IPS-NIHi11 (cell line): ENCODE measurements at regions not wholly inside any gene's neighbourhood (a gene's known extent, or its start where the extent isn't known, plus 50 kb on each side); places are given as distances from the start of the nearest gene placed in this dataset.
A peak's percentile ranks its signal among the peaks of the same experiment; 100 is the strongest.

Experiments
- DNase-seq: peaks from one replicate; pipeline ENCODE4 v3.0.0; 2012; ENCODE audit warnings: mixed read lengths, low spot score

DNA sequence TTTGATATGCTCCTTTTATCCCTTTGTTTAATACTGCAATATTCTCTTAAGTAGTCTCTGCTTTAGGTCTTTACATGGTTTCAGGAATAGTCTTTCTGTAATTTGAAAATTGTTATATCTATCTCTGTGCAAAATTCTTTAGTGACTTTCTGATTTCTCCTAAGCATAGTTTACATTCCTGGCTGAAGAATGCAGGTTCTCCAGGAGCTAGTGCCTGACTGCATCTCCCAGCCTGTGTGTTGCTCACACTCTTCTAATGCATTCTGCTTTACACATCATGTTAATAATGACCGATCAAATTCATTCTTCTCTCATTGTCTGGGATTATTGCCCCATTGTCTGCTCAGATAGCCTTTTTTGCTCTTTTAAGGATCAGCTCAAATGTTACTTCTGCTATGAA lies 1349.2 kb downstream of the DSC3 start:
- no peak for DNase-seq

GRCh38 chr18:29681578-29681977 lies 1361.0 kb downstream of the DSC3 start:
- no peak for DNase-seq

GRCh38 chr18:29664278-29665036 lies 1378.1 kb downstream of the DSC3 start:
- no peak for DNase-seq

DNA sequence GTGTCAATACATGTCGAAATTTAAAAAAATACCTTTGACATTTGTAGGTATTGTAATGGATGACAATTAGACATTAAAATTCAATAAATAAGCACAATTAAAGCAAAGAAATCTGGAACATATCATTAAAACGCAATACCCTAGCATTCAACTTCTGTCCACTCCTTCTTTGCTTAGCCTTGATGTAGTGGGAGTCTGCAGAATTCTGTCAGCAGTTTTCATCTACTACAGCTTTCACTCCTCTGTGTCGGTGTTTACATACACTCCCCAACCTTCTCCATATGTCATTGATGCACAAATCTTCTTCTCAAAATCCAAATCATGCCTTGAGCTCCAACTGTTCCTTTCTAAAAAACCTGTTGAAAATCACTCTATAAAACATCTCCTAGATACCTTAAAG lies 1380.6 kb downstream of the DSC3 start:
- no peak for DNase-seq

- no peak for DNase-seq
Observed at GRCh38 chr18:29660777-29661176, 1381.8 kb downstream of the DSC3 start.

DNA sequence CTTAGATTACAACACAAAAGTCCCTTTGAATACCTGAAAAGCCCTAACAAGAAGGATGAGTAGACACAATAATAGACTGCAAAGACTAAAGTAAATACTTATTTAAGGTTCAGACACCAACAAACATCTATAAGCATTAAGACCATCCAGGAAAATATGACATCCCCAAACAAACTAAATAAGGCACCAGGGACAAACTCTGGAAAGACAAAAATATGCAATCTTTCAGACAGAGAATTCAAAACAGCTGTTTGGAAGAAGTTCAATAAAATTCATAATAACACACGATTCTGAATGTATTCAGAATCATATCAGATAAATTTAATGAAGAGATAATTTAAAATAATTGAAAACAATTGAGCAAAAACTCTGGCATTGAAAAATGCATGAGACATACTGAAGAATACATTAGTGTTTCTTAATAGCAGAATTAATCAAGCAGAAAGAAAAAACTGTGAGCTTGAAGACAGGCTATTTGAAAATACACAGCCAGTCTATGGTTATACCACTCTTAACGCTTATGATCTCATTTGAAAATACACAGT lies 1388.8 kb downstream of the DSC3 start:
- DNase-seq: no peak

- DNase-seq: no peak
Observed at GRCh38 chr18:29652797-29653196, 1389.7 kb downstream of the DSC3 start.

DNA sequence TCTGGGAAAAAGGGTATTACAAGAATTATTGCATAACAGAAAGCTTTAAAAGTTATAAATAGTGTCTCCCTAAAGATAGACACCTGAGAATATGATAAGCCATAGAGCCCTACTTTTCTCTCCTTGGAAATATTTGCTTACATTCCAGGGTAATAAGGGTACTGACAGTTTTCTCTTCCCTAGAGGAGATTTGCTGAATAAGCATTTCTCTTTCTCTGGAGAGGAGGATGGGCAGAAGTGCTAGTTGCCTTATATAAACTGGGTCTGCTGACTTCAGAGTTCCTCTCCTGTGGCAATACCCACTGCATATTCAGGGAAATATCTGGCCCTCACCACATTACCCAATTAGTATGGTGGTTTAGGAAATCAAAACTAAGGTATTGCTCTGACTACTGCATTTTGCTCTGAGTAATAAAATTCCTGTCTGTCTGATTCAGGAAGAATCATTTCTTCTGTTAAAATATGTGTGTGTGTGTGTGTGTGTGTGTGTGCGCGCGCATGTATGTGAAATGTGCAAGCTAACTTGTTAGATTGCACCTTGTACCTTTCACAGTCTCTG lies 1391.3 kb downstream of the DSC3 start:
- DNase-seq: no peak

DNA sequence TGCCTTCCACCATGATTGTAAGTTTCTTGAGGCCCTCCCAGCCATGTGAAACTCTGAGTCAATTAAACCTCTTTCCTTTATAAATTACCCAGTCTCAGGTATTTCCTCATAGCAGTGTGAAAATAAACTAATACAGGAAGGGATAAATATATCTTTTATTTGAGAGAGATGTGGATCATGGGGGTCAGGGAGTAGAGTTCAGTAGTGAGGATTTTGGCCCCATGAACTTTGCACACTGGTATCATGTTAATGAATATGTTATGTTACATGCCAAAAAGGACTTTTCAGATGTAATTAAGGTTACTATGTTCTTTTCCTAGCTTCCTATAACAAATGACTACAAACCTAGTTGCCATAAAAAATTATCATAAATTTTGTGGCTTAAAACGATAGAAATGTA lies 1393.7 kb downstream of the DSC3 start:
- DNase-seq: no peak

DNA sequence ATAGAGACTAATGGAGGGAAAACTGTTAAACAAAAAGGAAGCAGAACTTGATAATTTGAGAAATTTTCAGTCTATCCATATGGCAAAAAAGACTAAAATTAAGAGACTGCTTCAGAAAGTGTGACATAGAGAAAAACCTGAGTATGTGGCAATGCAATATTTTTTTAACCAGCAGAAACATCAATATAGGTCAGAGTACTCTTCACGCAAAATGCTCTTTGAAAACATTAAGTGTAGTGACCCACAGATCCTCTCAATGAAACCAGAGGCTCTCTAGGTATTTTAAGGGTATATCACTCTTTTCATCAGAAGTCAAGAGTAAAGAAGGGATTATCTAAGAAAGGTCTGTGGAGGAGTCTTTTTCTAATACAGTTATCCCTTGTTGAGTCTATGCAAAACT lies 1394.8 kb downstream of the DSC3 start:
- DNase-seq: no peak

GRCh38 chr18:29644276-29644675 lies 1398.3 kb downstream of the DSC3 start:
- no peak for DNase-seq

DNA sequence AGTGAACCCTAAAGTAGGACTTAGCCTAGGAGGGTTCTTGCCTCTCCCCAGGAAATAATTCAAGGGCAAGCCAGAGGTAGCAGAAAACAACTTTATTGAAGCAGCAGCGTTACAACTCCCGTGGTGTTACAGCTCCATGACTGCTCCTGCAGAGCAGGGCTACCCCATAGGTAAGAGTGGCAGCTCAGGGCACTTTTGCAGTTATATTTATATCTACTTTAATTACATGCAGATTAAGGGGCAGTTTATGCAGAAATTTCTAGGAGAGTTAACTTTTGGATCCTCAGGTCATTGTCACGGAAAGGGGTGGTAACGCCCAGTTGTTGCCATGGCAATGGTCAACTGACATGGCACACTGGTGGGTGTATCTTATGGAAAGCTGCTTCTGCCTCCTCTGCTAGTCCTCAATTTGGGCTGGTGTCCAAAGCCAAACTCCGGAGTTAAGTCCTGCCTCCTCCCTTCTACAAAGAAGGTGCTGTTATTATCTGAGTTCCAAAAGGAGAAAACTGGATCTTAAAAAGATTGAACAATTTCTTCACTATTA lies 1413.0 kb downstream of the DSC3 start:
- DNase-seq: no peak

DNA sequence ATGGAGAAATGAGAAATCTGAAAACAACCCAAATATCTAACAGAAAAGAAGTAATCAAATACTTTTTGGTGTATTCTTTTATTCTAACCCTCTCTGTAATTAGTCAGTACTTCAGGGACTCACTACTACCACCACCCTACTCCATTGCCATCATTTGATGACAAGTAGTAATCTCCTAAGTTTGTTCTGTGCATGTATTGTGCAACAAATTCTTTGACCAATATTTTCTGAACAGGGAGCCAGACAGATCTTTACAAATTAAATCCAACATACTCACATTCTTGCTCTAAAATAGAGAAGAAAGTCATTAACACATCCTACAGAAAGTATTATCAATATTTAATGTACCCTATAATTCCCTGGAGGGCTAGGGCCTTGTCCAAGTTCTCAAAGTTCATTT lies 1416.4 kb downstream of the DSC3 start:
- no peak for DNase-seq

DNA sequence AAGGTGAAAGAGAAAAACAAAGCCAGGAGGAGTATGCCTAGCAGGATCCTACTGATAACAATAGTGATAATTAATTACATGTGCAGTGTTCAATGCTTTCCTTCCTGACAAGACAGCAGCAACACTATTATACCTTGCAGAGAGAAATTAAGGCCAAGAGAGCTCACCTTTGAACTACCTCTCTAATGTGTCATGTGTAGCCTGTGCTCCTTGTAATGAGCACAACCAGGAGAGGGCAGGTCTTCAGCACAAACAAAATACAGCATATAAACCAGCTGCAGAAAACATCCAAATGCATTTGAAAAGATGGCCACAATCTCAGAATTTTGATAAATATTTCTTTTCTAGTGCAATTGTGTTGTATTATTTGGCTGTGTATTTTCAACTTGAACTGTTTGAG lies 1425.7 kb downstream of the DSC3 start:
- peak; percentile 7 for DNase-seq

DNA sequence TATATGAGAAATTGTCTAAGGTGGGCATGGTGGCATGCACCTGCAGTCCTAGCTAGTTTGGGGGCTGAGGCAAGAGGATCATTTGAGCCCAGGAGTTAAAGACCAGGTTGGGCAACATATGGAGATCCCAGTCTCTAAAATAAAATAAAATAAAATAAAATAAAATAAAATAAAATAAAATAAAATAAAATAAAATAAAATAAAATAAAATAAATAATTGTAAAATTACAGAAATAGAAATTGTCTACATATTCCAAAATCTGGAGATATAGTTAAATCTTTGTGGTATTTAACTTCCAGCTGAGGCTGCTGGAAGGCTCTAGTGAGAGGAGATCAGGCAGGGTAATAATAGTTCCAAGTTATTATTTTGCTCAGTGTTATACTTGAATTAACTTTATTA lies 1432.1 kb upstream of the CDH2 start:
- DNase-seq: no peak

DNA sequence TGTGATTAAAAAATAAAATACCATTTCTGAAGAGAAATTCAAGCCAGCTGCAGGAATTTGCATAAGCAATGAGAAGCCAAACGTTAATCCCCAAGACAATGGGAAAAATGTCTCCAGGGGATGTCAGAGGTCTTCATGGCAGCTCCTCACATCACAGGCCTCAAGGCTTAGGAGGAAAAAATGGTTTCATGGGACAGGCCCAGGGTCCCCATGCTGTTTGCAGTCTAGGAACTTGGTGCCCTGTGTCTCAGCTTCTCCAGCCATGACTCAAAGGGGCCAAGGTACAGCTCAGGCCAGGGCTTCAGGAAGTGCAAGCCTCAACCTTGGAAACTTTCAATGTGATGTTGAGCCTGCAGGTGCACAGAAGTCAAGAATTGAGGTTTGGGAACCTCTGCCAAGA lies 1428.4 kb upstream of the CDH2 start:
- DNase-seq: no peak

- DNase-seq: no peak
Observed at GRCh38 chr18:29596959-29597358, 1420.0 kb upstream of the CDH2 start.

GRCh38 chr18:29594493-29594892 lies 1417.6 kb upstream of the CDH2 start:
- DNase-seq: no peak

GRCh38 chr18:29588446-29589100 lies 1411.6 kb upstream of the CDH2 start:
- no peak for DNase-seq

GRCh38 chr18:29586210-29586609 lies 1409.3 kb upstream of the CDH2 start:
- no peak for DNase-seq

DNA sequence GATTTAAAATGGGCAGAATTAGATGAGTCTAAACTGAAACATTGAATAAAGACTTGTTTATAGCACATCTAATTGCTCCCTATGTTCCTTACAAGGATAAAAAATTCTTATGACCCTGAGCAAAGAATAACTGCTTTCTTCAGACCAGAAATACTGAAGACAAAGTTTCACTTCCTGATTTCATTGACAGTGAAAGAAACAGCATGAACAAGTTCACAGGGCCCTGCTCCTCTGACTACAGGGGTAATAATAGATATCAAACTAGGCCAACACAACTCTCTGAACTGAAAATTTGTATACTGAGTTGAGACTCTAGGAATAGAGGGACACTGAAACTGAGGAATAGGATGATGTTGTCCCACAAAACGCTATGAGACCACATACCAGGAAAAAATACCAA lies 1383.3 kb upstream of the CDH2 start:
- no peak for DNase-seq

DNA sequence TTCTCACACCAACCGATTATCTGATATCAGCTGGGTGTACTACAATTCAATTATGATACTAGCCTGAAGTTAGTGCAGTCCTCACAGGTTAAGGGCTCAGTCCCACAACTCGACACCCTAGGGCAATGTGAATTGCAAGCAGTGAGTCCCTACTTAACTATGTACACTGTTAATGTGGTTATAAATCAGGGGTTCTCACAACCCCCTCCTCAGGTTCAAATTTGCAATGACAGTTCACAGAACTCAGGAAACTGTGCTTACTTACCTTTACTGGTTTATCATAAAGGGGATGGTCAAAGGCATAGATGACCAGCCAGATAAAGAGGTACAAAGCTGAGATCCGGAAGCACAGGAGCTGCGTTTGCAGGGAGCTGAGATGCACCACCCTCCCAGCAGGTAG lies 1379.1 kb upstream of the CDH2 start:
- no peak for DNase-seq

GRCh38 chr18:29549759-29550158 lies 1372.8 kb upstream of the CDH2 start:
- DNase-seq: no peak
